NCI-H774 (cell line): ENCODE measurements at regions not wholly inside any gene's neighbourhood (a gene's known extent, or its start where the extent isn't known, plus 50 kb on each side); places are given as distances from the start of the nearest gene placed in this dataset.
"Not testable (repeated sequence)": the region's sequence is repeated elsewhere in the genome, so short reads cannot be mapped to it uniquely, and the experiment has no call there.

ENCODE experiments used
- DNase-seq: peaks from one replicate; lab custom pipeline; 2025; lab: John Stamatoyannopoulos, UW

DNA sequence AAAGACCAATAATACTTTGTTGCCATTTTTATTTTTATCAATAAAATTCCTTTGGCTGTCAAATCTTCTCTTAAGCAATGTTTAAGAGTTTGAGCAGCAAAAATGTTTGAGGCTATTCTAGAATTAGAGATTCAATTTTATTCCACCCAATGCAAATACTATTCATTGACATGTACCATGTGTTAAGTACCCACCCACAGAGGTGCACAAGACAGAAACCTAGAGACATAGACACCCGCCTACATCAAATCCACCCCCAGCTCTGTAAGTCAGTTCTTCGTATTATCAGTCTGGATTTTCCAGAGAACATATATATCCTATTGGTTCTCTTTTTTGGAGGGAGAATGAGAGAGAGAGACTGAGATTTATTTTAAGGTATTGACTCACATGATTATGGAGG lies 463.7 kb downstream of the EPM2A start:
- no peak for DNase-seq

DNA sequence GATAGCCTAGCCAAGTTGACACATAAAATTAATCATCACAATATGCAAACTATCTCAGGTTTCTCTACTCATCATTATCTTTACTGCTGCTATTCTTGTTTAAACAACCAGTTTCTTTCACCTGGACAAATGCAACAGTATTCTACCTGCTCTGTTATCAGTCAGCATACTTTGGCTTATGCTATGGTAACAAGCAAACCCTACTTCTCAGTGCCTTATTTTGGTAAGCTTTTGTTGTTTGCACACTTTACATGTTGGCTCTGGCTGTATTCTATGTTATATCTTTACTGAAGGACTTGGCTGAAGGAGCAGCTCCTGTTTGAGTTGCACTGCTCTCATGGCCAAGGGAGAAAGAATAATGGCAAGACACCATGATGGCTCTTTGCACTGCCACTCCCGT lies 463.1 kb downstream of the EPM2A start:
- no peak for DNase-seq

DNA sequence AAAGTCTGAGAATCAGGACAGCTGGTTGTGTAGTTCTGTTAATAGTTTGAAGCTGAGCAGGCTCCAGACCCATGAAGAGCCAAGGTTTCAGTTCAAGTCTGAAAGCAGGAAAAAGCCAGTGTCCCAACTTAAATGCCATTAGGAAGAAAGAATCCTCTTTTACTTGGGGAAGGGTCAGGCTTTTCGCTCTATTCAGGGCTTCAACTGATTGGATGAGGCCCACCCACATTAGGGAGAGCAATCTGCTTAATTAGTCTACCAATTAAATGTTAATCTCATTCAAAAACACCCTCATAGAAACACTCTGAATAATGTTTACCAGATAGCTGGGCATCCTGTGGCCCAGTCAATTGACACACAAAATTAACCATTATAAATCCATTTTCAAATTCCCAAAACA lies 462.2 kb downstream of the EPM2A start:
- no peak for DNase-seq

DNA sequence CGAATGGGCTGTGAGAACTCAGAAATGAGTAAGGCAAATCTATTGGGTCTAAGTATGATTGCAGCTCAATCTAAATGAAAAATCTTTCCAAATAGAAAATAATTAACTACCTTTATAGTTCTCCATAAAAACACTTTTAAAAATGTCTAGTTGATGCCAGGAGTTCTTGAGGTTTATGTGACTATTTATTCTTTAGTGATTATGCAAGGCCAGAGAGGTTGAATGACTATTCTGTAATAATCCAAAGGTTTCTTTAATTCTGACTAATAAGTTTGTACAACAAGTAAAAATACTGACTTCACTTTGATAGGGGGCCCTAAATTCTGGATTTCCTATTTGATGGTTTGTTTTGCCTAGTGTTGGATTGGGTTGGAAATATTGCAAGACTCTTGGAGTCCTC lies 461.2 kb downstream of the EPM2A start:
- no peak for DNase-seq

DNA sequence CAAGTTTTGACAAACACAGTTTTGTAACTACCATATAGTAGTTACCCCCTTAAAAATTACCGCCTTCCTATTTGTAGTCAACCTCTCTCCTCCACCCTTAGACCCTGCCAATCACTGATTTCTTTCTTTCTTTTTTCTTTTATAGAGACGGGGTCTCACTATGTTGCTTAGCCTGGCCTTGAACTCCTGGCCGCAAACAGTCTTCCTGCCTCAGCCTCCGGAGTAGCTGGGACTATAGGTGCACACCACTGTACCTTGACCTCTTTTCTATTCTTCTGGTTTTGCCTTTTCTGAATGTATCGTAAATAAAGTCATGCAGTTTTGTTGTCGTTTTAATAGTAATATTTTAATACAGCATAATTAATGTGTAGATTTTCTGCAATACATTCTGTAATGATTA lies 460.3 kb downstream of the EPM2A start:
- DNase-seq: no peak

DNA sequence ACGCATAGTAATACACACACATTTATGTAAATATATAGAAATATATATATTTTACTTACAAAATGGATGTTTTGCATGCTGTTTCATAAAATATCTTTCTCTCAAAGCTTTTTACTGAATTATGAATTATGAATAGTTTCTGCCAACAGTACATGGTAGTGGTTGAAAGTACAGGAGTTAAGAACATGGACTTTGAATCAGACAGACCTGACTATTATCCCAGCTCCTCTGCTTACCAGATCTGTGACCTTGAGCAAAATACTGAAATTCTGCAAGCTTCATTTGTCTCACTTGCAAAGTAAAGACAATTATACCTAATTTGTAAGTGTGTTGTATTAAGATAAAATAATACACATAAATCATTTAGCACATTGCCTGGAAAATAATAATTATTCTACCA lies 459.5 kb downstream of the EPM2A start:
- DNase-seq: no peak

DNA sequence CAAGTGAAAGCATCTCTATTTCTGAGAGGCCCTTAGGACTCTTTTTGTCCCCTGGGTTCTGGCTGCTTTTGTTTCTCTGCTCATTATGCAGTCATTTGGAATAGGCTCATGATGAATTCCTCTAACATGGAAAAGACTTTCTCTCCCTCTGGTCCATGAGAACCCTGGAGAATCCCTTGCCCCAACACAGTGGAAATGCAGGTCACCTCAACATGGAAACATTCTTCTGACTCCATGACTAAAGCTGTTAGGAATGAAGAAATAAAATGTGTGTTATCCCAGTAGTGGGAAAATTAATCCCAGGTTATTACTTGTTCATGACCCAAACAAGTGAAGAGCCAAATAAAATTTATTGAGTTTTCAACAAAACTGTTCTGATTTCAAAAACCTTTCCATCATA lies 458.6 kb downstream of the EPM2A start:
- DNase-seq: no peak

DNA sequence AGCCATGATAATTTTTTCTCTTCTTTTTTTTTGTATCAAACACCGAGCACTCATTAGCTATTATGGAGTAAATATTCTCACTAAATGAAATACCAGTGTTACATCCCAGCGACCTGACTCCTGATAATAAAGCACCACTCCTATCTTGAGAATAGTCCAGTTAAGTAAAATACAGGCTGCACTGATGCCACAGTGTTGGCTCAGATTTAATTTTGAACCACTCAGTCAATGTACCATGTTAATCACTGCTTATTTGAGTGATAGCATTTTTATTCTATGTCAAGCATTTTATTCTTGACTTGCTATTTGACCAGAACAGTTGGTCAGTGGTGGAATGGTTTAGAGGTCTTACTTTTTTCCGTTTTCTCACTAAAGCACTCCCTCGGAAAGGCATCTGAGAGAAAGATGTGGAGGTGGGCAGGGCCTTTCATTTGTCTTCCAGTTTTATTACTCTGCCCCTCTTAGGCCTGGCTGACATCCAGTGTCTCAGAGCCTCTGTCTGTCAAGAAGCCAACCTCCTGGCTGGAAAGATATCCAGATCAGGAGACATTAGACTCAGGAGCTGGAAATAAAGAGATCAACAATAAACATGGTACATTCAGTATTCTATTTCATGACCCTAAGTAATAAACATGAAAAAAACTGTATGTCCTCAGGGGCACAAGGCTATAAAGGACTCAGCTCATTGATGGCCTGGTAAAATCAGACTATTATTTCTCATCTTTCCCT lies 457.8 kb downstream of the EPM2A start:
- DNase-seq: no peak

DNA sequence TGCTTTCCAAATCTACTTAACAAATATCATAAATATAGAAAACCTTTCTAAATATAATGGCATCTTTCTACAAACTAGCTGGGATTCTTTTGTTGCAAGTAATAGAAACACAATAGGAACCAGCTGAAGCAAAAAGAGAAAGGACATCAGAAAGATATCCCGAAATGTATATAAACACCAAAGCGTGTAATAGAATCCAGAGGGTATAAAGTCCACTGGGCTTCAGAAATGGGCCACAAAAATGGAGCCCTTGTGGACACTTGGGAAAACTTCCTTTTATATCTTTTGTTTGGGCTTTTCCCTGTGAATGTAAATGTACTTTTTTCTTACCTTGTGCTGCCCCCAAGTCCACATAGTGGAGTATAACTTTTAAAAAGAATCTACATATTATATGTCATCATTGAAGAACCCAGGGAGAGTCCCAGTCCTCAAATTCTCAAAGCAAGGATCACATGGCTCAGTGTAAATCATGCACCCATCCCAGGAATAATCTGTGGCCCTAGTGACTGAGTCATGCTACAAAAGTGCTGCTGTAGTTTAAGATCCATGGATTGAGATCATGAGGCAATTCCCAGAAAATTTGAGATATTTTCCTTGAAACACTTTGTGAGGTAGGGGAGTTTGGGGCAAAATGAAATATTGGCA lies 457.0 kb downstream of the EPM2A start:
- DNase-seq: no peak

DNA sequence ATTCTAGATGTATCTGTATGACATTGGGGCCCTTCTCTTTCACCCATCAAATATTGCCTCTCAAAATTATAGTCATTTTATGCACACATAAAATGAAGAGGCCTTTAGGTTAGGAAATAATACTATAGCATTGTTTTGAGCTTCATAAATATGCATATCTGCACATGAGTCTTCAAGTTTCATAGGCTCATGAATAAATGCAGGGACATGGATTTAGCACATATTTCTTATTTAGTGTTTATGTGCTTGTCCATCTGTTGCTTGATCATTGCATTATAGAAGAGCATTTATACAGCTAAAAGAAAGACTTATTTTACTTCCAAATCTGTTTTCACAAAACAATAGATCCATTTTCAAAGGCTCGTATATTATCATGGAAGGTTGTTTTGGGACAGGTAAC lies 455.8 kb downstream of the EPM2A start:
- no peak for DNase-seq

DNA sequence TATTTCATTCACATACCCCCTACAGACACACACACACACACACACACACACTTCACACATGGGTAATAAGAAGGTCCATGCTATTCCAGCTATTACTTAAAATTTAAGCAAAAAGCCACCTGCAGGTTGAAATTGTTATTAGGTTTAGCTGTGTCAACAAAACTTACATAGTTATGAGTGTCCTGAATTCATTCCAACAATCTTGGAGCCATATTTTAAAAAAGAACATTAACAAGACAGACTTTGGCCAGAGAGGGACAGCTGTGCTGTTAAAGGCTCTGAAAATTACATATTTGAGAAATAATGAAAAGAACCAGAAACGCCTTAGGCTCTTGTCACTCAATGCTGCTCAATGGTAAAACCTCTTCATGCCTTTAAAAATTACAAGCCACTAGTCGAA lies 455.3 kb downstream of the EPM2A start:
- DNase-seq: no peak

DNA sequence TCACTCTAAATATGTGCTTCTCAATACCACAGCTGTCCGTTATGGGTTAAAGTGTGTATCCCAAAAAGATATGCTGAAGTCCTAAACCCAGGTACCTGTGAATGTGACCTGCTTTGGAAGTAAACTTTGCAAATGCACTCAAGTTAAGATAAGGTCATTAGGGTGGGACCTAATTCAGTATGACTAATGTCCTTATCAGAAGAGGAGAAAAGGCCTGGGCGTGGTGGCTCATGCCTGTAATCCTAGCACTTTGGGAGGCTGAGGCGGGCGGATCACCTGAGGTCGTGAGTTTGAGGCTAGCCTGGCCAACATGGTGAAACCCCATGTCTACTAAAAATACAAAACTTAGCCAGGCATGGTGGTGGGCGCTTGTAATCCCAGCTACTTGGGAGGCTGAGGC lies 452.1 kb downstream of the EPM2A start:
- not testable (repeated sequence) for DNase-seq

DNA sequence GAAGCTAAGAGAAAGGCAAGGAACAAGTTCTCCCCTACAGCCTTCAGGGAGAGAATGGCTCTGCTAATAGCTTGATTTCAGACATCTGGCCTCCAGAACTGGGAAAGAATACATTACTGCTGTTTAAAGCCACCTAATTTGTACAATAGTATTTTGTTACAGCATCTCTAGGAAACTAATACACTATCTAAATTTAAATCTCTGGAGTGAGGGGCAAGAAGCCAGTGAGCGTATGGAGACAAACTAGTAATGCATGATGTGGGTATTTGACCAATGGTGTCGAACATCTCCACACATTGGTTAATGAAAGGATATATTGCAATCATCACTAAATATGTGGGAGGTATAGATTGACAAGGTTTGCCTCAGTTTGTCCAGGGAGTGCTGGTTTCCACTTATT lies 451.5 kb downstream of the EPM2A start:
- DNase-seq: no peak

DNA sequence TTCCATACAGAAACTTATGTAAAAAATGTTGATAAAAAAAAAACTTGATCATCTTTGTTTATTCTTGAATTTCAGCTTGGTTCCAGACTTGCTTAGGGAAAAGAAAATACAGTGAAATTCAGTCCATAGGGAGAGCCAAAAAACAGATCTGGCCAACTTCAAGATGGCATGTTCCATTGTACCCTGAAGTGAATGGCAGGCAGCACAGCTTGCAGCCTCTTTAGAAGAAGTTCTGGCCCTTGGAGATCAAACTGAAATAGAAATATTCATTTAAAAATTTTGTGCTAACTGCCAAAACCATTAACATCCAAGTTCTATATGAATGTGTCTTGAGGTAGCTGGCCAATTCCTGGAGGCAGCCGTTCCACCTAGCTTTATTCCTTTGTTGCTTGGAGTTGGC lies 448.4 kb downstream of the EPM2A start:
- DNase-seq: no peak

DNA sequence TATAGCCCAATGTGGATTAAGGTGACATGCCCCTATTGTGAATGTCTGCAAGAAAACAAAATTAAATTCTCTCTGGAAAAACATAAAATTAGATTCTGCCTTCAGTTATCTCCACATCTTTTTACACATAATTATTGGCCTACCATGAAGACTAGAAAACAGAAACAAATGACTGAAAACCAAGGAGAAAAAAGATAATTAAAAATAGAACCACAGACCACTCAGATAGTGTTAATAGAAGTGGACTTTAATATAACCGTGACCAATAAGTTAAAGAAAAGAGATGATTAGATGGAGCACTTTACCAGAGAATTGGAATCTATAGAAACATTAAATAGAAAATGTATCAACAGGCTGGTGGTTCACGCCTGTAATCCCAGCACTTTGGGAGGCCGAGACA lies 445.7 kb downstream of the EPM2A start:
- DNase-seq: no peak

DNA sequence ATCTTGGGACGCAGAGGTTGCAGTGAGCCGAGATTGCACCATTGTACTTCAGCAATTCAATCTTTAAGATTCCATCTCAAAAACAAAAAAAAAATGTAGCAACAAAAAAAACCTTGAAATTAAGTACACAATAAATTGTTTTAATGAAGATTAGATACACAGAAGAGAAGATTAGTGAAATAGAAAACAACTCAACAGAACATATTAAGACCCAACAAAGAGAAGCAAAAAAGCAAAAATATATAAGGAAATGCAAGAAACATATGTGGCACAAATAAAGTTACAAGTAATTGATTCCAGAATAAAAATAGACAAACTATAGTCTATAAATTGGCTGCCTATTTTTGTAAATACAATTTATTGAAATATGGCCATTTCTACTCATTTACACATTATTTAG lies 445.2 kb downstream of the EPM2A start:
- no peak for DNase-seq

DNA sequence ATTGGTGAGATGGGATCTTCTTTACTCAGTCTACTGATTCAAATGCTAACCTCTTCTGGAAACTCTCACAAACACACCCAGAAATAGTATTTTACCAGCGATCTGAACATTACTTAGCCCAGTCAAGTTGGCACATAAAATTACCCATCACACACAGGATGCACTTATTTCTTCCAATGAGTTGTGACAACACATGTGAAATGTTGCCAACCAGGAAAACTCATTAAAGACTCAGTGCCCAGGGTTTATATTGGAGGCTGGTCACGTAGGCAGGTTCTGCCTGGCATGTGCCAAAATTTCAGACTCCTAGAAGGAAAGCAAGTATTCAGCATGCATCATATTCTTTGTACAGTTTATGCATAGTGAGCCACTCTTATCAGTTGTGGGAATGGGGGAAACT lies 443.3 kb downstream of the EPM2A start:
- DNase-seq: no peak

DNA sequence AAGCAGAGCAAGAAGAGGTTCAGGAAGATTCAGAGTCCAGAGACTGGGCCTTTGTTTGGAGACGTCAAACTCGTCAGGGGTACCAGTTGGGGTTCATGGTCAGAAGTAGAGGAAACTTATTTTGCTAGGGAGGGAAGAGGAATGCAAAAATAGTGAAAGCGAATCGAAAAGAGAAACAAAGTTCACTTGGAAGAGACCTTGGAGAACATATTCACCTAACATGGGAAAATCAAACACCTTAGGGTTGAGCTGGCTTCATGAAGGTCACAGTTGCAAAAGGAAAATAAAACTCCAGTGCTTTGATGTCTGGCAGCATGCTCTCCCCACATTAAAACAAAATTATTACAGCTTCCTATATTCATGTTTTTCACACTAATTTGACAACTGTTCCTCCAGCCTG lies 440.4 kb downstream of the EPM2A start:
- no peak for DNase-seq

DNA sequence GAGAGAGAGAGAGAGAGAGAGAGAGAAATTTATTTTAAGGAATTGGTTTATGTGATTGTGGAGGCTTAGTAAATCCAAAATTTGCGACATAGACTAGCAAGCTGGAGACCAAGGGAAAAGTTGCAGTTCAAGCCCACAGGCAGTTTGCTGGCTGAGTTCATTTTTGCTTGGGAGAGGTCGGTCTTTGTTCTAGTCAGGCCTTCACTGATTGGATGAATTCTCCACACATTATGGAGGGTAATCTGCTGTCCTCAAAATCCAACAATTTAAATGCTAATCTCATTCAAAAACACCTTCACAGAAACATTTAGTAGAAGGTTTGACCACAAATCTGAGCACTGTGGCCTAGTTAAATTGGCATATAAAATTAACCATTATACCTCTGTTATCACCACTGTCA lies 439.6 kb downstream of the EPM2A start:
- DNase-seq: no peak

DNA sequence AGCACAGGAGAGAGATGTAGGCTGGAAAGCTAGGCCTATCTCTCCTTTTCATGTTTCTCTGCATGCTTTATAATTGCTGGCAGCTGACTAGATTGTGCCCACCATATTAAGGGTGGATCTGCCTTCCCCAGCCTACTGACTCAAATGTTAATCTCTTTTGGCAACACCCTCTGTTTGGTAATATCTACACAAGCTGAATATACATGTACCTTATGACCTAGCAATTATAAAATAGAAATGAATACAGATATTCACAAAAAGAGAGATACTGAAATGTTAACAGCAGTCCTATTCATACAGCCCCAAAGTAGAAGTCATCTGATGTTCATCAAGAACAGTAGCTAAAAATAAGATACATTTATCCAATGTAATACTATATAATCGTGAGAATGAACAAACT lies 429.6 kb downstream of the EPM2A start:
- DNase-seq: no peak

DNA sequence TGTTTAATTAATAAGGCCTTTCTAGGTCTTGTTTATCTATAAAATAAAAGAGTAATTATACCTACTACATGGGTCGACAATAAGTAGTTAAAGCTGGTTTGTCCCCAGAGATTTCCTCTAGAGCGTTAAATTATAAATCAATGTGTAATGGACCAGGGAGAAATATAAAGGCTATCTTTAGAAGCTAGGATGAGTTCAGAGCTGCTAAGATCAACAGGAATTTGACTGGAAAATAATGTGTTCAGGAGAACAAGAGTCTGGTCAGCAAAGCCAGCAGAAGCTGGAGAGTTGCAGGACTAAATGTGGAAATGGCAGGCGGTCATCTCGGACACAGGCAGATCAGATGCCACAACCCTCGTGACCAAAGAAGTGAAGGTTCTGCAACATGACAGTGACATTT lies 428.8 kb downstream of the EPM2A start:
- no peak for DNase-seq

DNA sequence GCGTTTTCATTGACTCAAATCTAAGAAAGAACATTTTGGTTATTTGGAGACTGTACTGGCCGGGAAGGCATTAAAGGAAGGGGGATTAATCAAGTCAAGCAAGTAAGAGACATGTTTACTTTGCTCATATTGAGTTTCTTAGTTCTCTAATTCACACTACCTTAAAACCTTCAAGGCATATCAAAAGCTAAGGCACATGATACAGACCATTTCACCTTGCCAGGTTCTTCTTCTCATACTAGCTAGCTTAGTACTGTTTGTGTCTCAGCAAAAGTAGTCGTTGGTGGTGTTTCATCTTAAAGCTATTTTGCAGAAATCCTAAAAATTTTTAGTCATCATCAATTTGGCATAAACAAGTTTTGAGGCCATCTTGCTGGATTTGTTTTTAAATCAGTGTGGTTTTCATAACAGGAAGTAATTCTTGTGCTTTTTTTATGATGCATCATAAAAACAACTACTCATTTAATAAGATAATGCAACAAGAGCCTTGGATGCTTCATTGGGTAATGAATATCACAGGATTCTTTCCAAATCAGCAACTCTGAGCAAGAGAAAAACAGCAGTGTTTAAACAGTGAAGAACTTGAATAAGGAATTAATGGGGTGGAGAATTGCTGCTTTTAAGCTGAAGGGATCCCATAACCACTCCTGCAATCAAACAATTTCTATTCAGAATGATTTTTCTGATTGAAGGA lies 425.3 kb downstream of the EPM2A start:
- DNase-seq: no peak

DNA sequence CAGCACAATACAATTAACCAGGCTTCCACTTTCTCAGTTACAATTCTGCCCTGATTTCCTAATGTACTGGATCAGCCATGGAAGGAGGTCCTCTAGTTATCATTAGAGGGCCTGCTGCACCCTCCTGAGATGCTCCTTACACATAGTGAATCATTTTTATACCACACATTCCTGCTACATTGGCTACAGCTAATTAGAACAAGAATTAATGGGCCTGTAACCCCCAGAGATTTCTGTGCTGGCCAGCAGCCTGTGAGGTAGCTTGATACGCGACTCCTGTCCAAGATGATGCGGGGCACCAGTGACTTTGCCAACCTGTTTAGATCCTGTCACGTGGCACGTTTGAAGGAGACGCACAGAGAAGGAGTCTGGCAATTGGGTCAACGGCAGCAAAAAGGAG lies 422.8 kb downstream of the EPM2A start:
- DNase-seq: no peak
